ENCODE measurements at regions not wholly inside any gene's neighbourhood (a gene's known extent, or its start where the extent isn't known, plus 50 kb on each side); places are given as distances from the start of the nearest gene placed in this dataset.
"Not testable (repeated sequence)": the region's sequence is repeated elsewhere in the genome, so short reads cannot be mapped to it uniquely, and the experiment has no call there.

GRCh38 chr18:54433368-54433767 is 75.7 kb downstream of the C18orf54 start:
- DNase-seq (ENCODE audit: low read depth) = no peak
- in situ Hi-C loops (cut with HindIII; ENCODE audit: low pct_unique_long_range_greater_than_20kb, low sequenced_read_pairs) = no loop called here

- in situ Hi-C loops (cut with HindIII; ENCODE audit: low pct_unique_long_range_greater_than_20kb, low sequenced_read_pairs) = no loop called here
- no peak for DNase-seq (ENCODE audit: low read depth)
These were observed 76.2 kb downstream of the C18orf54 start for GRCh38 chr18:54433857-54434256.

GRCh38 chr18:54434453-54434852 is 76.7 kb downstream of the C18orf54 start:
- in situ Hi-C loops (cut with HindIII; ENCODE audit: low pct_unique_long_range_greater_than_20kb, low sequenced_read_pairs) = no loop called here
- no peak for DNase-seq (ENCODE audit: low read depth)

- in situ Hi-C loops (cut with HindIII; ENCODE audit: low pct_unique_long_range_greater_than_20kb, low sequenced_read_pairs) = no loop called here
These were observed 78.8 kb downstream of the C18orf54 start for GRCh38 chr18:54436501-54436900.

GRCh38 chr18:54440292-54440691 is 82.6 kb downstream of the C18orf54 start:
- DNase-seq (ENCODE audit: low read depth) = peak; percentile 6
- in situ Hi-C loops (cut with HindIII; ENCODE audit: low pct_unique_long_range_greater_than_20kb, low sequenced_read_pairs) = no loop called here

More at GRCh38 chr18:54436501-54436900, 78.8 kb downstream of the C18orf54 start:
- DNase-seq (ENCODE audit: low read depth) = no peak

GRCh38 chr18:54444319-54444914 is 86.7 kb downstream of the C18orf54 start:
- in situ Hi-C loops (cut with HindIII; ENCODE audit: low pct_unique_long_range_greater_than_20kb, low sequenced_read_pairs) = no loop called here
- peak; percentile 18 for DNase-seq (ENCODE audit: low read depth)

GRCh38 chr18:54453996-54454395 is 96.3 kb downstream of the C18orf54 start:
- DNase-seq (ENCODE audit: low read depth) = no peak
- in situ Hi-C loops (cut with HindIII; ENCODE audit: low pct_unique_long_range_greater_than_20kb, low sequenced_read_pairs) = no loop called here

- DNase-seq (ENCODE audit: low read depth) = no peak
- in situ Hi-C loops (cut with HindIII; ENCODE audit: low pct_unique_long_range_greater_than_20kb, low sequenced_read_pairs) = no loop called here
These were observed 107.8 kb downstream of the C18orf54 start for GRCh38 chr18:54465502-54465901.

GRCh38 chr18:54466248-54467005 is 108.7 kb downstream of the C18orf54 start:
- in situ Hi-C loops (cut with HindIII; ENCODE audit: low pct_unique_long_range_greater_than_20kb, low sequenced_read_pairs) = no loop called here
- DNase-seq (ENCODE audit: low read depth) = no peak

GRCh38 chr18:54479365-54479764 is 111.7 kb upstream of the DYNAP start:
- in situ Hi-C loops (cut with HindIII; ENCODE audit: low pct_unique_long_range_greater_than_20kb, low sequenced_read_pairs) = no loop called here
- DNase-seq (ENCODE audit: low read depth) = no peak

GRCh38 chr18:54480616-54481015 is 110.4 kb upstream of the DYNAP start:
- DNase-seq (ENCODE audit: low read depth) = no peak
- in situ Hi-C loops (cut with HindIII; ENCODE audit: low pct_unique_long_range_greater_than_20kb, low sequenced_read_pairs) = no loop called here

GRCh38 chr18:54502451-54502850 is 88.6 kb upstream of the DYNAP start:
- in situ Hi-C loops (cut with HindIII; ENCODE audit: low pct_unique_long_range_greater_than_20kb, low sequenced_read_pairs); DNase-seq (ENCODE audit: low read depth): not testable (repeated sequence)

GRCh38 chr18:54503131-54503894 is 87.7 kb upstream of the DYNAP start:
- DNase-seq (ENCODE audit: low read depth) = no peak
- in situ Hi-C loops (cut with HindIII; ENCODE audit: low pct_unique_long_range_greater_than_20kb, low sequenced_read_pairs) = no loop called here

GRCh38 chr18:54506516-54507261 is 84.4 kb upstream of the DYNAP start:
- DNase-seq (ENCODE audit: low read depth) = no peak
- in situ Hi-C loops (cut with HindIII; ENCODE audit: low pct_unique_long_range_greater_than_20kb, low sequenced_read_pairs) = no loop called here

- no peak for DNase-seq (ENCODE audit: low read depth)
- in situ Hi-C loops (cut with HindIII; ENCODE audit: low pct_unique_long_range_greater_than_20kb, low sequenced_read_pairs) = no loop called here
These were observed 81.3 kb upstream of the DYNAP start for GRCh38 chr18:54509793-54510192.

- no peak for DNase-seq (ENCODE audit: low read depth)
- in situ Hi-C loops (cut with HindIII; ENCODE audit: low pct_unique_long_range_greater_than_20kb, low sequenced_read_pairs) = no loop called here
These were observed 75.9 kb upstream of the DYNAP start for GRCh38 chr18:54515149-54515548.

GRCh38 chr18:54517521-54517920 is 73.5 kb upstream of the DYNAP start:
- in situ Hi-C loops (cut with HindIII; ENCODE audit: low pct_unique_long_range_greater_than_20kb, low sequenced_read_pairs) = no loop called here
- DNase-seq (ENCODE audit: low read depth) = no peak

- in situ Hi-C loops (cut with HindIII; ENCODE audit: low pct_unique_long_range_greater_than_20kb, low sequenced_read_pairs) = no loop called here
- no peak for DNase-seq (ENCODE audit: low read depth)
These were observed 69.2 kb upstream of the DYNAP start for GRCh38 chr18:54521846-54522245.

GRCh38 chr18:54528942-54529376 is 62.1 kb upstream of the DYNAP start:
- in situ Hi-C loops (cut with HindIII; ENCODE audit: low pct_unique_long_range_greater_than_20kb, low sequenced_read_pairs) = no loop called here

More at GRCh38 chr18:54528942-54529376, 62.1 kb upstream of the DYNAP start:
- DNase-seq (ENCODE audit: low read depth) = no peak
